DMS53 treated with DMSO at 0.1 percent for 48 hours (cell line): ENCODE measurements at regions not wholly inside any gene's neighbourhood (a gene's known extent, or its start where the extent isn't known, plus 50 kb on each side); places are given as distances from the start of the nearest gene placed in this dataset.
"Not testable (repeated sequence)": the region's sequence is repeated elsewhere in the genome, so short reads cannot be mapped to it uniquely, and the experiment has no call there.

ENCODE experiments used
- DNase-seq: peaks from one replicate; lab custom pipeline; 2025; ENCODE audit not compliant: unreplicated experiment; lab: John Stamatoyannopoulos, UW

DNA sequence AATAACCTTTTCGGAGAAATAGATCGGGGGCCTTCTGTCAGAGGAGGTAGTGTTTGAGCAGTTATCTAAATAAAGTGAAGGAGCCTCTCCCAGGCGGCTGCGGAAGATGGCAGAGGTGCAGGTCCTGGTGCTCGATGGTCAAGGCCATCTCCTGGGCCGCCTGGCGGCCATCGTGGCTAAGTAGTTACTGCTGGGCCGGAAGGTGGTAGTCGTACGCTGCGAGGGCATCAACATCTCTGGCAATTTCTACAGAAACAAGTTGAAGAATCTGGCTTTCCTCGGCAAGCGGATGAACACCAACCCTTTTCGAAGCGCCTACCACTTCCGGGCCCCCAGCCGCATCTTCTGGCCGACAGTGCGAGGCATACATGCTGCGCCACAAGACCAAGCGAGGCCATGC lies 186.1 kb downstream of the KTN1 start:
- no peak for DNase-seq

DNA sequence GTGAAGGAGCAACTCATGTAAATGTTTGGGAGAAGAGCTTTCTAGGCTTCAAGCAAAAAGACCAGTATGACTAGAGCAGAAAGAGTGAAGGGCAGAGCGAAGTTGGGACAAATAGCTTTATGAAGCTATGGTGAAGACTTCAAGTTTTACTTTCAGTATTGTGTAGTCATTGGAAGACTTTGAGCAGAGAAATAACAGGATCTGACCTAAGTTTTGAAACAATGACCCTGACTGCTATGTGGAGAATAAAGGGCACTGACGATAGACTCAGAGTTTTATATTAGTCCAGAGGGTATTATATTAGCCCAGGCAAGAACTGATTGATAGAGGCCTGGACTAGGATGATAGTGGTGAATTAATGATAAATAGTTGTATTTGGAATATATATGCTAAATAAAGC lies 187.3 kb downstream of the KTN1 start:
- no peak for DNase-seq

DNA sequence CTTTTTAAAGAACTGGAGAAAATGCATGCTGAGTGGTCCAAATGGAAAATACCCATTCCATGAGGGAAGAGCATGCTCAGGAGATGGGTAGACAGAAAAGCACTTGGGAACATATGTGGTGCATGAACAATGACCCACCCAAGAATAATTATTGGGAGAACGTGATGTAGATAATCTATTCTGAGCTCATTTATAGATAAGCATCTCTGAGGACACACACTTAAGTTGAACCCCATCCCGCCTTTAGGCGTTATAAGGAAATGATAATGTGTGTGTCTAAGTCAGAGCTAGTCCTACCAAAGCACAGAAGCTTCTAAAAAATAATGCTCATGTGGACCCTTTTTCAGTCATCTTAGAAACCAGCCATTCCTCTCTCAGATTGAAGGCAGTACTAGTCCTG lies 189.9 kb downstream of the KTN1 start:
- DNase-seq, result no peak

DNA sequence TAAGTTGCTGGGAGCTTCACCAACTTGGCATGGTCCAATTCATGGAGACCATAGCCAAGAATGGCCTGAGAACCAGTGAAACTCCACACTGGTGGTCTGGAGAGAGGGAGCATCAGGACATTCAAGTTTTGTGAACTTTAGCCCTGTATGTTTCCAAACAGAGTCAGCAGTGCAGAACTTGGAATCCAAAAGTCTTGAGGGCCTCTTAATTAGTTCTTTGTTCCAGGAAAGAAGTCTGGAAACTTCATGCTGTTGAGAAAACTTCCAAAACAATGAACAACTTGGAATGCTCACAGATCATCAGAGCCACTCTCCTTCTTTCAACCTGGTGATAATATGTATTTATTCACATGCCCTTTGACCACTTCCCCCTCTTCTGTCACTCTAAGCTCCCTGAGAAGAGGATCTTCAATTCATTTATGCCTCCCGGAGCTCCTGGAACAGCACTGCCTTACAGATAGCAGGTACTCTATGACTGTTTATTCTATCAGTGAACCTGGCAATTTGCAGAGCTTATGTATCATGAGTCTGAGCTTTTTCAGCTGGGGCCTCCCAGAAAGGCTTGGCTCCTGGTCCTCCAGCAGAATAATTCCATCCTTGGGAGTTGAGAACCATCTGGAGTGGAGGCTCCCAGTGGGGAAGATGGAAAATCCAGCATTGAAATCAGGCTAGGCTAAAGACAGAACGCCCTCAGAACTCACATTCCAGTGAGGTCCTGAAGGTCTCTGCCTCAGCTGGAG lies 191.4 kb downstream of the KTN1 start:
- DNase-seq, result no peak

DNA sequence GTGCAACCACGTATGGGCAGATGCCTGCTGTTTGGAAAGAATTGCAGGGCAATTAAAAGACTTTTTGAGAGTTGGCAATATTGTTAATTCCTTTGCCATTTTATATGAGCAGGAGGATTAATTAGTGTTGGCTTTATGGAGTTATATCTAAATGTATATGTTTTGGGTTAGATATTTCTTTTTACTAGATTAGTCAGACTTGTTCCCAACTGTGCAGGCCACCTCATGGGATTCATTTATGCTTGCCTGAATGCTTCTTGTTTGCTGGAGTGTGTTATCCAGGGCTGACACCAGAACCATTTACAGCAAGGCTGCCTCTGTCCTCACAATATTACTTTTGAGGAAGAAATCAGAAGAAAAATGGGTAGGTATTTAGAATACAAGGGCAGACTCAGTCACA lies 192.5 kb downstream of the KTN1 start:
- no peak for DNase-seq

DNA sequence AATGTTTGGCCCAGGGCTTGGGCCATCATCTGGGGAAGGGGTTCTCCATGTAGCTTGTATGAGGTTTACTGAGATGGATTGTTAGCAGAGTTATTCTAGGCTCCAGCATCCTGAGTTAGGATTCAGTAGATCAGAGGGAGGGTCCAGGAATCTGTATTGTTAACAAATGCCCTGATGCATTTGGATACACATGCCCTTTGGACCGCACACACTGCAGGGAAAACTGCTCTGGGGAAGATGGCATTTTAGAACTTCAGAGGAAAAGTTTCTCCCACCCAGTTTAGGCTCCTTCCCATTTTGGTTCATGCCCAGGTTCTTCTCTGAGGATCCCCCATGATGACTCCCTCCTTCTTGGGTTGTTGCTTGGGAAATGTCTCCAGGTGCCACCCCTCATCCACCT lies 193.3 kb downstream of the KTN1 start:
- no peak for DNase-seq

DNA sequence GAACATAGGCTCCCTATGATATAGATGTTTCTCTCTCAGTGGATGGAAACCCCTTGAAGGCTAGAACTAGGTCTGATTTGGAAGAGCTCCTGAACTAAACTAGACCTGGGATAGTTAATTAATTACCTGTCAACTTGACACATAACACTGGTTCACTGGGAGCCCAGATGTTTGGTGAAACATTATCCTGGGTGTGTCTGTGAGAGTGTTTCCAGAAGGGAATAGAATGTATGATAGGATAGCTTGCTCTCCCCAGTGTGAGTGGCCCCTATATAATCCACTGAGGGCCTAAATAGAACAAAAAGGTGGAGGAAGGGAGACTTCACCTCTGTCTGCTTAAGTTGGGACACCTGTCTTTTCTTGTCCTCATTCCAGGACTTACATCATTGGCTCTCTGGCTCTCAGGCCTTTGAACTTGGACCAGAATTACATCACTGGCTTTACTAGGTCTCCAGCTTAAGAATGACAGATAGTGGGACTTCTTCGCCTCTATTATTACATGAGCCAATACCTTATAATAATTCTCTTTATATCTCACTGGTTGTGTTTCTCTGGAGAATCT lies 194.1 kb downstream of the KTN1 start:
- no peak for DNase-seq

DNA sequence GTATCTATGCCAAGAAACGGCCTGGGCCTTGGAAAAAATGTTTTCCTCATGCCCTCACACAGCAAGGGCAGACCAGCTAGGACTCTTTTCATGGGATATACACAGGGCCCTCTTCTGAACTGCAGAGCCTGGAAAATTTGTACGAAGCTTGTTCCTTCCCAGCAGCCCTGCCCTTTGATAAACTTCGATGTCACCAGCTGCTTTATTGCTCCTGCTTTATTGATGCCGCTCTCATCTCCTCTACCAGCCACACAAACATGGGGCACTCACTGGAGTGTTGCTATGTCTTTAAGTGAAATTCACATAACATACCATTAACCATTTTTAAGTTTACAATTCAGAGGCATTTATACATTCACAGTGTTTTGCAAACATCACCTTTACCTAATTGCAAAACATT lies 197.9 kb downstream of the KTN1 start:
- DNase-seq, result no peak

DNA sequence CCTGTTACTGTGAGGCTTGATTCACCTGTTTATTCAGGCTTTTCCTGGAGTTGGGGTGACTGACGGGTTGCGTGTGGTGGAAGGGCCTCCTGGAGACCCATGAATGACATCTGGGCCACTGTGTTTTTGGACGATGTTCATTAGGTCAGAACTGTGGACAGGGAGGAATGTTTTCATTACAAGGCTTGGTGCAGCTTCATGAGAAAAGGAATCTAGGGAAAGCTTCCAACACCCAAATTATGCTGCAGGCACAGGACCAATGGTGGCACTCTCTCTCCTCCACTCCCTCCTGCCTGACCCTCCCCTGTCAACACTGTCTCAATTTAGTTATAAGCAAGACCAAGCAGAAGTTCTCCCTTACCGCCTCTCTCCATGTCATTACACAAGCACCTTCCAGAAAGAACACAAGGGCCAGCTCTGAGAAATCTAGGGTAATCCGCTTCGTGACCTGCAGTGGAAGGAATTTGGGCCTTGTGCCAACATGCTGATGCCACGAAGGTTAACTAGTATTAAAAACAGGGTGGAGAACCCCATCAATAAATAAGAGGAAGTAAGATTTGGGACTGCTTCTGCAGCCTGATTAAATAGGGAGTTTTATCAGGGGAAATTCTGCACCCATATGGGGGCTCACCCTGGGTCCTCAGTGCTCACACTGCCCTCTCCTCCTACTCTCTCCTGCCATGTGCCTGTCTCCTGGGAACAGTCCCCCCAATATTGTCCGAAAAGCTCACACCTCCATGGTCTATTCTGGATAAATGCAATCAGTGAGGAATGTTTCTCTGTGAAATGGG lies 200.3 kb downstream of the KTN1 start:
- no peak for DNase-seq

DNA sequence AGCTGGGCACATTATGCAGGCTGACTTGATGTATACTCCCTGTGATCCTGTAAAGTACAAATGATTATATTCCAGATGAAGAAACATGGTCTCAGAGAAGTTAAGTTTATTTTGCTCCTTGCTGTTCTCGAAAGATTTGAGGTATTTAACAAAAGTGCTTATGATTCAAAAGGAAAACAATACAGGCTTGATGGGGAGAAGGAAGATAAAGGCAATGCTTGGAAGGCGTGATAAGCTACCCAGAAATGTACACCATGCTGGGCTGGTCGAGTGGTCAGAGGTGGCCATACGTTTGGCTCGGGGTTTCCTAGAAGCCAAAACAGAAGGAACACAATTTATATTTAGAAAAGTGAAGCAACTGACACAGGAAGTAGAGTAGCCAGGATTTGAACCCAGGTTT lies 201.0 kb downstream of the KTN1 start:
- DNase-seq, result no peak

DNA sequence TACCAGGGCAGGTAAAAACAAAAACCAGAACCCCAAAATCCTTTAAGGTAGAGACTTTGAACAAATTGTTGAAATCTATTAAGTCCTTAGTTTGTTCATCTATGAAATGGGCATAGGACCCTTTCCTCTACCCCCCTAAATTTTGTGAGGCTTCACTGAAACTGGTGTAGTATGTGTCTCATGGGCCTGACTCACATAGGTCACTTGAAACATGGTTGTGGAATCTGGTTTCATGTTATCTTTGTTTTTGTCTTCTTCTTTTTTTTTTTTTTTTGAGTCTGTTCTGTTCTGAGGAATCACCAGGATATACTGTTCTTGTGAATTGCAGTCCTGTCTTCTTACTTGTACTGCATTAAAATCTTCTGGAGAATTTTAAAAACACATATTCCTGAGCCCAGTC lies 202.2 kb downstream of the KTN1 start:
- no peak for DNase-seq

DNA sequence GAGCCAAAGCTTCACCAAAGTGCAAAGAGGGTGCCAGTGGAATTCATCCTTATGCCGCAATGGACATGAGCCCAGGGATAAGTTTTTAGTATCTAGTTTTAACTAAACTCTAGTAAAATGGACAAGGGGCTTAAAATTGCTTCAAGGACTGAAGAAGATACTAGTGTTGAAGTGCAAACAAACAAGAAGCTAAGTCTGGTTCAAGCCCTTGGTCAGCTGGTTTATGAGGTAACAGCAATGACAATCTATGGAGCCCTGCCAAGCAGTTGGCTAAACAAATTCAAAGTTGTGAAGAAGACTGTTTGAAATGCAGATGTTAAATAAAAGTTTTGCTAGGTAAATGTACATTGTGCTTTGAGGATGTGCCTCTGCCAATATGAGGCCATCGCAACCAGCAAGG lies 209.4 kb downstream of the KTN1 start:
- no peak for DNase-seq

DNA sequence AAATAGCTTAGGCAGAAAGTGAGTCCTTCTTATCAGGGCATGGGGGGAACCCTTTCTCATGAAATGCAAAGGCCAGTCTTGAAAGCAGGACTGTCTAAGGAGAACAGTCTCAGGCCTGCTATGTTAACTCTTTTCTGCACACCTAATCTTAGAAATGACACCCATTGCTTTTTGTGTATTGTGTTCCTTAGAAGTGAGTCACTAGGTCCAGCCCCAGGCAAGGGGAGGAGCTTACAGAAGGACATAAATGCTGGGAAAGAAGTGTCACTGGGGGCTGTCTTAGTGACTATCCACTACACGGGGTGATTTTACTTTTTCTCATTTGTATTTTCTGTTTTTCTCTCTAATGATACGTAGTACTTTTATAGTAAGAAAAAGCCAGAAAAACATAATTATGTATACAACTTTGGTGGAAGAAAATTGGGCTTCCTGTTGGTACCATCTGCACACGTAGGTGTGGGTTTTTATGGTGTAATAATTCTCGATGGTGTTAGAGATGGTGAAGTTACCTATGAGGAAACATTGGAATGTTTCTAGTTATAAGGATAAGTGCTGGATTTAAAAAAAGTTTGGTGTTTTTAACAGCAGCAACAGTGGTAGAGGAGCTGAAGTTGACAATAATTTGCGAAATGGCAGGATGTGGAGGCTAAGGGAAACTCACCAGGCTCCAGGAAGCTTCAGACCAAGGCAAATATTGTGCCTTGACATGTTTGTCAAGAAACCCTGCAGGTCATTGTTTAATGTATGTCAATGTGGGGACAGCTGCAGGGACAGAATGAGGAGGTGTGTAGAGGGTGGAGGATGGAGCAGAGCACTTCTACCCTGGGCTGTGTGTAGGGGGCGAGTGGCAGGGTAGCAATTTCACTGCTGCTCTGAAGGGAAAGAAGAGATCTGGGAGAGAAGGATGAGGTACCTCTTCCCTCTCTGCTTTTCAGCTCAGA lies 214.9 kb downstream of the KTN1 start:
- DNase-seq, result peak; percentile 43

DNA sequence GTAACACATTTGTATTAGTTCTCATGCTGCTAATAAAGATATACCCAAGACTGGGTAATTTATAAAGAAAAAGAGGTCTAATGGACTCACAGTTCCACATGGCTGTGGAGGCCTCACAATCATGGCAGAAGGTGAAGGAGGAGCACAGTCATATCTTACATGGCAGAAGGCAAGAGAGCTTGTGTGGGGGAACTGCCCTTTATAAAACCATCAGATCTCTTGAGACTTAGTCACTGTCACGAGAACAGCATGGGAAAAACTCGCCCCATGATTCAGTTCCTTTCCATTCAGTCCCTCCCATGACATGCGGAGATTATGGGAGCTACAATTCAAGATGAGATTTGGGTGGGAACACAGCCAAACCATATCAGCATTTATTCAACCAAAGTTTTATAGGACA lies 216.5 kb downstream of the KTN1 start:
- not testable (repeated sequence) for DNase-seq

DNA sequence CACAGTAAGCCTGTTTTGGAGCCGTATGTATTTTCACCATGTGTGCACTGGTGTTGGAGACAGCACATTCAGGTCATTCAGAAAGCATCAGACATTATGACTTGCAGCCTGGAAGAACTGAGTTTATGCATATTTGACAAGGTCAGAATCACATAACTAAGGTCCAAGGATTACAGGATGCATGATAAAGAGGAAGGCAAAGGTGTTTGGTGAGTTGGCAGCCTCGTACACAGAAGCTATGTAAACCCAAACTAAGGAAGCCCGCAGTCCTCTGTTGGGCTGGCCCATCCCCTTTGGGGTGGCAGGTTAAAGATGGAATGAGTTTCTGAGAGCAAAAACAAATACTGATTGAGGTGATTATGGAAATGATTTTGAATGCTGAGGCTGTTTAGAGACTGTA lies 218.4 kb downstream of the KTN1 start:
- DNase-seq, result no peak

DNA sequence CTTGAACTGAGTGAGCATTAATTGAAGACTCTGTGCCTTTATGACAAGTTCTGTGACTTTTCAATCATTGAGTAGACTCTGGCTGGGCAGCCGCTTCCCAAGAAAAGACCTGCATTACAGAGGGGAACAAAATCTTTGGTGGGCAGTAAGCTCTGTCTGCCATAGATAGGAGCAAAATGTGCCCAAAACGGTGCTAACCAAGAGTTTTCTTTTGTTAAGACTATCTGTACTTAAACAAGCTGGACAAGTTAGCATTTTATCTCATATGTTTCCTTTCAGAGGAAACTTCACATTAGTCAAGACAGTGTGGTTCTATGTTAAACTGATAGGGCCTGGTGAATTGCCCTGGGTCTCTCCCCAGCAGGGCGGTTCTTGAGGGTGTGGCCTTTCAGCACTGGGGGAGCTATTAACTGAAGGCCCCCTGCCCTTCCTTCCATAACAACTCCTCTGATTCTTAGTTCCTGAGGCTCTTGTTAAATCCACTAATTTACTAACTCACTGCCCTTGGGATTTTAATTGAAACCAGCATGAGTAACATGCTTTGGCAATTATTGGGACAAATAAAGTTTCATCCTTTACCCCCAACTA lies 219.6 kb downstream of the KTN1 start:
- DNase-seq, result no peak

DNA sequence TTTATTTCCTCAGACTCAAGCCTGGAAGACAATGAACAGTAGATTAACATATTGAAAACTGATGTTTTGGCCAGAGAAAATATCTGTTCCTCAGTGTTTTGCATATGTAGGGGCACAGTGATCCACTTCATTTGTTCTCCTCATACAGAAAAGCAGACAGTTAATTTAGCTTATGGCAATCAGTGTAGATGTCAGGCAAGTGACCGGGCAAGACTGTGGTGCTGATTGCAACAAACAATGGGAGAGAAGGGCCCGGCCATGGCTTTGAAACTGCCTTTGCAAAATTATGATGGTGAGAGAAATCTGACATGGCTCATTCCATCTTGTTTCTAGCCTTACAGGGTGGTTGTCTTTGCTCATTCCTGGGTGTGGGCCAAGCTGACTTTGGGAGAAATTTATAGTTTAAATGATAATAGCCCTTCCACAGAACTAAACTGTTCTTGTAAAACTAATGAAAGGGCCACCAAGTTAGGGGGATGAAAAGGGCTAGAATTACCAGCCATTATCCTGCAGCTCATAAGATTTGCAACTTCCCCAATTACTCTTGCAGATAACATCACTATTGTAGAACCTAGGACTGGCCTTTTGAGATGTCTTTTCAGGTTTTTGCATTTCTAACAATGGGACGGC lies 220.3 kb downstream of the KTN1 start:
- no peak for DNase-seq

DNA sequence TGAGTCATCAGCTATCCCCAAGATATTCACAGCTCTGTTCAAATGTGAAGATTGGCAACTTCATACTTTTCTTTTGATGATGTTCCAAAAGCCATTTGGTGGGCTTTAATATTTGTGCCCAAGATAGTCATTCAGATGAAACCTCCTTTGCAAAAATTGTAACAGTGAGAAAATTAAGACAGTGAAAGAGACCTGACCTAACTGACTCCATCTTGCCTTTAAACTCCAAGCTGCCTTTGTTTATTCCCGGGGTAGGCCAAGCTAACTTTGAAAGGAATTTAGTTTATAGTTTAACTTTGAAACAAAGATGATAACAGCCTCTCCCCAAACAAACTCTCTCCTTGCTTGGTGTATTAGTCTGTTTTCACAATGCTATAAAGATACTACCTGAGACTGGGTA lies 221.1 kb downstream of the KTN1 start:
- no peak for DNase-seq

DNA sequence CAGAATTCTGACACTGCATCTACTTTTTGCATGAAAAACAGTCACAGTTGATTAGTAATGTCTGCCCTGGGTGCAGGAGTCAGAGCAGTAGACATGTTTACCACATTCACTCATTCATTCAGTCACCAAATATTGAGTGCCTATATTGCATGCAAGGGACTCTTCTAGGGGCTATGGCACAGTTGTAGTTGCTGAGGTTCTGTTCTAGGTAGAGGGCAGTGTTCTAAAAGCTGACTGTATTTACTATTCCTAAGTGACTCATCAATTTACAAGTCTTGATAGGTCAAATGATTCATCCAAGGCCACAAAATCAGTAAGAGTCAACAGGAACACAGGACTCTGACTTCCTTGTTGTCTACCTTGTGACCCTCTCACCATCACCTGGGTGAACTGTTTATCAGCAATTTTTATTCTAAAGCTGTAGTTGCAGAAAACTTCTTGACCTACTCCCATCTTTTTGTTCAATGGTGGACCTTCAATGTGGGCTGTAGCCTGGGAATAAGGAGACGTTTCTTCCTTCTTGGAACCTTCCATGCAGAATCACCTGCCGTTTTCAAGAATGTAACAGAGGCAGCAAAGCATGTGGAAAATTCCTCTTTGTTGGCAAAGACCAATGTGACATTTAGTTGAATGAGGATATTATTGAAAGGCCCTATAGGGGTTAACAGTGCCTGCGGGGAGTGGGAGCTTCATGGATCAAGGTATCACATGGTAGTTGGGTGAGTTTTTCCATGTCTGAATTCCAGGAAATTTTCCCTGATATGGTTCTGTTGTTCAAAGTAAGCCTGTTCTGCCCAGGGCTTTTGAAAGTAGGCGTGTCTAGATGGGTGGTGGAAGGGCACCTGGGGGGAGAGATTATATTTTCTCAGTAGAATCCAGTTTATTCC lies 223.2 kb downstream of the KTN1 start:
- peak; percentile 87 for DNase-seq
